Keratinocyte (primary cell): ENCODE measurements at regions not wholly inside any gene's neighbourhood (a gene's known extent, or its start where the extent isn't known, plus 50 kb on each side); places are given as distances from the start of the nearest gene placed in this dataset.

ENCODE experiments used
- EZH2 ChIP-seq: IDR thresholded peaks from one replicate; pipeline ENCODE4 v1.6.1; 2012; ENCODE audit warnings: inconsistent platforms, mild to moderate bottlenecking, low read length, moderate library complexity
- TF ChIP-seq, protein P1 (sequence below), 3 experiments: IDR thresholded peaks in 1 of 3; conservative IDR thresholded peaks in 1 of 3; optimal IDR thresholded peaks in 1 of 3; 2 replicates in 2 of 3; 3 replicates in 1 of 3; pipeline versions ENCODE3 to v1.5.1; 2011; ENCODE audit warnings: low read length in 3 of 3, mild to moderate bottlenecking in 3 of 3, moderate library complexity in 2 of 3, control low read depth in 1 of 3, inconsistent platforms in 1 of 3; ENCODE audit not compliant: insufficient read depth in 2 of 3; ENCODE audit errors: extremely low read depth in 1 of 3

DNA sequence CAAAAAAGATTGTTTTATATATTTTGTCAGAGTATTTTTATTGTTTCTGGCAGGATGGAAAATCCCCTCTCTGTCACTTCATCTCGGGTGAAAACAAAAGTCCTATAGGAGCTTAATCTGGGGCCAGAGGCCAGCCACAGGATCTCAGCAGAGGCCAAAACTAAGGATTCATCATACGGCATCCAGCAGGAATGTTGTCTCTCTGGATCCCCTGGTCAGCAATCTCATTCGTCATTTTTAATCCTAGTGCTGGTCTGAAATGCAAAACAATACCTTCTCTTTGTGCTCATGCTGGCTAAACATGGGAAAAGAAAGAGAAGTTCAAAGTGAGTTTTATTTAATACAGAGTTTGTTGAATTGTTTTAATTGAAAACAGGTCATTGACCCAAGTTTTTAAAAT, 482.5 kb upstream of the AUTS2 start:
- TF ChIP-seq, protein P1, sequence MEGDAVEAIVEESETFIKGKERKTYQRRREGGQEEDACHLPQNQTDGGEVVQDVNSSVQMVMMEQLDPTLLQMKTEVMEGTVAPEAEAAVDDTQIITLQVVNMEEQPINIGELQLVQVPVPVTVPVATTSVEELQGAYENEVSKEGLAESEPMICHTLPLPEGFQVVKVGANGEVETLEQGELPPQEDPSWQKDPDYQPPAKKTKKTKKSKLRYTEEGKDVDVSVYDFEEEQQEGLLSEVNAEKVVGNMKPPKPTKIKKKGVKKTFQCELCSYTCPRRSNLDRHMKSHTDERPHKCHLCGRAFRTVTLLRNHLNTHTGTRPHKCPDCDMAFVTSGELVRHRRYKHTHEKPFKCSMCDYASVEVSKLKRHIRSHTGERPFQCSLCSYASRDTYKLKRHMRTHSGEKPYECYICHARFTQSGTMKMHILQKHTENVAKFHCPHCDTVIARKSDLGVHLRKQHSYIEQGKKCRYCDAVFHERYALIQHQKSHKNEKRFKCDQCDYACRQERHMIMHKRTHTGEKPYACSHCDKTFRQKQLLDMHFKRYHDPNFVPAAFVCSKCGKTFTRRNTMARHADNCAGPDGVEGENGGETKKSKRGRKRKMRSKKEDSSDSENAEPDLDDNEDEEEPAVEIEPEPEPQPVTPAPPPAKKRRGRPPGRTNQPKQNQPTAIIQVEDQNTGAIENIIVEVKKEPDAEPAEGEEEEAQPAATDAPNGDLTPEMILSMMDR (optimal IDR thresholded peaks at IDR 0.05 in 1 of 3, IDR thresholded peaks at IDR 0.05 in 1 of 3, conservative IDR thresholded peaks at IDR 0.05 in 1 of 3; ENCODE audit: extremely low read depth in 1 of 3, insufficient read depth in 2 of 3, low read length in 3 of 3) = no peak
- TF ChIP-seq EZH2 = no peak
